B cell (primary cell): ENCODE measurements at regions not wholly inside any gene's neighbourhood (a gene's known extent, or its start where the extent isn't known, plus 50 kb on each side); places are given as distances from the start of the nearest gene placed in this dataset.

Source experiments
- ATAC-seq: fragments of 200-7000 bp; cut with Tn5 transposase; one replicate; pipeline ENCODE4 v1.10.0; 2021; ENCODE audit warnings: low read depth, mild to moderate bottlenecking, moderate number of reproducible peaks, moderate library complexity
- CTCF ChIA-PET: fragments of 350-600 bp; sonication (Branson Sonifier 250); formaldehyde crosslinking; loops from one replicate; lab custom pipeline; 2021; ENCODE audit warnings: antibody characterized with exemption, inconsistent platforms; lab: Charles Lee
- POLR2A ChIA-PET: fragments of 350-600 bp; sonication (Branson Sonifier 250); formaldehyde crosslinking; loops from one replicate; lab custom pipeline; 2021; ENCODE audit warnings: antibody characterized with exemption; lab: Charles Lee
- DNase-seq: peaks from one replicate; pipeline ENCODE4 v3.0.0; 2013
- H2AFZ ChIP-seq: 2 replicates; pipeline ENCODE4 v1.6.1; 2012; ENCODE audit warnings: mild to moderate bottlenecking, low read depth, low read length; ENCODE audit not compliant: insufficient read depth, poor library complexity, severe bottlenecking
- H3K27ac ChIP-seq, 2 donors: 1 replicate in 1 of 2; 2 replicates in 1 of 2; pipeline ENCODE4 v1.5.1; 2012 to 2013; ENCODE audit warnings: low read length in 2 of 2, mild to moderate bottlenecking in 2 of 2, moderate library complexity in 1 of 2
- H3K27me3 ChIP-seq, 4 experiments: fragments of 200-600 bp in 1 of 4; sonication (generic) in 1 of 4; replicated peaks in 1 of 4; 1 replicate in 2 of 4; 2 replicates in 2 of 4; pipeline versions ENCODE4 v1.6.1 to v1.7.0; 2013 to 2016; ENCODE audit warnings: low read length in 3 of 4, mild to moderate bottlenecking in 2 of 4, mixed read lengths in 1 of 4, moderate library complexity in 1 of 4; ENCODE audit not compliant: insufficient read depth in 4 of 4, control insufficient read depth in 3 of 4; ENCODE audit errors: control extremely low read depth in 1 of 4
- H3K36me3 ChIP-seq, 2 experiments: replicated peaks in 1 of 2; 1 replicate in 1 of 2; 2 replicates in 1 of 2; pipeline versions ENCODE4 v1.6.1 to v1.7.1; 2013; ENCODE audit warnings: low read length in 1 of 2; ENCODE audit not compliant: insufficient read depth in 2 of 2, control insufficient read depth in 1 of 2; ENCODE audit errors: control extremely low read depth in 1 of 2, extremely low read depth in 1 of 2
- H3K4me1 ChIP-seq, 2 donors: fragments of 200-600 bp in 1 of 2; sonication (generic) in 1 of 2; 1 replicate in 1 of 2; 2 replicates in 1 of 2; pipeline versions ENCODE4 v1.5.1 to v1.6.1; 2013 to 2017; ENCODE audit warnings: low read length in 2 of 2; ENCODE audit not compliant: control insufficient read depth in 2 of 2, insufficient read depth in 2 of 2
- H3K4me2 ChIP-seq: replicated peaks from 2 replicates; pipeline ENCODE3; 2012; ENCODE audit warnings: mild to moderate bottlenecking, low read depth, low read length; ENCODE audit not compliant: poor library complexity, severe bottlenecking
- H3K4me3 ChIP-seq, 5 experiments: fragments of 200-600 bp in 1 of 5; sonication (generic) in 1 of 5; 1 replicate in 3 of 5; 2 replicates in 2 of 5; pipeline versions ENCODE4 v1.5.1 to v1.7.0; 2011 to 2016; ENCODE audit warnings: low read length in 4 of 5, mild to moderate bottlenecking in 4 of 5, low read depth in 2 of 5, control low read depth in 1 of 5, moderate library complexity in 1 of 5; ENCODE audit not compliant: insufficient read depth in 1 of 5; ENCODE audit errors: control extremely low read depth in 1 of 5, extremely low read depth in 1 of 5
- H3K79me2 ChIP-seq: fragments of 200-600 bp; sonication (generic); one replicate; pipeline ENCODE4 v1.6.0; 2016; ENCODE audit warnings: low read length; ENCODE audit not compliant: control insufficient read depth, insufficient read depth
- H3K9ac ChIP-seq: fragments of 200-600 bp; sonication (generic); 2 replicates; pipeline ENCODE4 v1.6.1; 2017; ENCODE audit warnings: mild to moderate bottlenecking, low read length, moderate library complexity
- H3K9me3 ChIP-seq, 3 donors: one replicate each; pipeline versions ENCODE4 v1.6.1 to v1.7.1; 2013; ENCODE audit warnings: low read length in 2 of 3; ENCODE audit not compliant: control insufficient read depth in 2 of 3, insufficient read depth in 1 of 3; ENCODE audit errors: control extremely low read depth in 1 of 3
- H4K20me1 ChIP-seq: 2 replicates; pipeline ENCODE4 v1.6.0; 2012; ENCODE audit warnings: mild to moderate bottlenecking, low read length; ENCODE audit not compliant: insufficient read depth, control insufficient read depth, poor library complexity, severe bottlenecking
- H3K27ac Mint-ChIP-seq: one replicate; pipeline ENCODE4 v1.8.0; 2021; ENCODE audit warnings: mixed read lengths
- H3K27me3 Mint-ChIP-seq: one replicate; pipeline ENCODE4 v1.8.0; 2021; ENCODE audit warnings: mixed read lengths
- H3K4me1 Mint-ChIP-seq: one replicate; pipeline ENCODE4 v1.8.0; 2021; ENCODE audit warnings: mixed read lengths
- H3K4me3 Mint-ChIP-seq: one replicate; pipeline ENCODE4 v1.8.0; 2021; ENCODE audit warnings: mixed read lengths
- H3K9me3 Mint-ChIP-seq: one replicate; pipeline ENCODE4 v1.8.0; 2022; ENCODE audit warnings: mixed read lengths; ENCODE audit not compliant: insufficient read depth
- CTCF ChIP-seq: fragments of 200-600 bp; IDR thresholded peaks from one replicate; pipeline ENCODE4 v1.8.0; 2022; ENCODE audit warnings: antibody characterized with exemption, mild to moderate bottlenecking
- EZH2 ChIP-seq: IDR thresholded peaks from 2 replicates; pipeline ENCODE4 v1.6.1; 2012; ENCODE audit warnings: borderline replicate concordance, low read depth, mild to moderate bottlenecking, moderate library complexity, low read length; ENCODE audit not compliant: insufficient read depth, poor library complexity, severe bottlenecking
- WGBS: methylation state at CpG from one replicate; pipeline ENCODE4 v1.1.5; 2013; ENCODE audit warnings: missing lambda C conversion rate; ENCODE audit not compliant: insufficient coverage; 5-methylcytosine and 5-hydroxymethylcytosine counted together
- intact Hi-C: fragments of 100-400 bp; cut with micrococcal nuclease; formaldehyde crosslinking; loops from one replicate; pipeline ENCODE4 v1.10.0; 2022

GRCh38 chr2:81242501-81242900, 937.9 kb upstream of the LRRTM1 start:
- Mint-ChIP-seq H3K27ac (no peak overlapping the region), H3K4me1 (no peaks in the 10 kb centered on the region), H3K9me3 (peaks cover 2% of the 10 kb centered on the region), H3K27me3 (no peaks in the 10 kb centered on the region), H3K4me3 (no peak overlapping the region)
- POLR2A ChIA-PET: no interaction called here
- 83% methylated on average over 2 of the region's 2 CpGs for WGBS
- DNase-seq (no peak), ATAC-seq (no peak)
- H3K9ac ChIP-seq: no peak overlapping the region
- CTCF ChIA-PET: no interaction called here
- intact Hi-C loops: no loop called here
- no peaks in the 10 kb centered on the region for H3K36me3 ChIP-seq
- no peaks in the 10 kb centered on the region for H3K27me3 ChIP-seq
- no peak overlapping the region for H3K27ac ChIP-seq
- H3K4me2 ChIP-seq: no peak overlapping the region
- no peak overlapping the region for H2AFZ ChIP-seq
- H4K20me1 ChIP-seq: no peaks in the 10 kb centered on the region
- H3K79me2 ChIP-seq: no peaks in the 10 kb centered on the region
- H3K4me3 ChIP-seq: no peak overlapping the region
- TF ChIP-seq CTCF (no peak), EZH2 (no peak)
- no peaks in the 10 kb centered on the region for H3K9me3 ChIP-seq
- H3K4me1 ChIP-seq: no peaks in the 10 kb centered on the region

GRCh38 chr2:81238462-81238861, 933.9 kb upstream of the LRRTM1 start:
- no peak for ATAC-seq
- intact Hi-C loops: no loop called here
- CTCF ChIA-PET: no interaction called here

More at GRCh38 chr2:81238462-81238861, 933.9 kb upstream of the LRRTM1 start:
- Mint-ChIP-seq H3K4me3 (no peak overlapping the region), H3K27ac (no peak overlapping the region), H3K27me3 (no peaks in the 10 kb centered on the region), H3K4me1 (no peaks in the 10 kb centered on the region), H3K9me3 (peaks cover 2% of the 10 kb centered on the region)
- Histone ChIP-seq H3K9ac (no peak overlapping the region), H3K27me3 (no peaks in the 10 kb centered on the region), H3K9me3 (no peaks in the 10 kb centered on the region), H3K4me2 (no peak overlapping the region), H2AFZ (no peak overlapping the region), H3K4me3 (no peak overlapping the region), H4K20me1 (no peaks in the 10 kb centered on the region), H3K27ac (no peak overlapping the region), H3K79me2 (no peaks in the 10 kb centered on the region), H3K36me3 (no peaks in the 10 kb centered on the region), H3K4me1 (no peaks in the 10 kb centered on the region)
- no peak for DNase-seq
- WGBS: no CpG with 5 or more reads among the region's 2 CpGs
- POLR2A ChIA-PET: no interaction called here
- no peak for TF ChIP-seq CTCF
